Body of pancreas (tissue), 4 donors: ENCODE measurements at regions not wholly inside any gene's neighbourhood (a gene's known extent, or its start where the extent isn't known, plus 50 kb on each side); places are given as distances from the start of the nearest gene placed in this dataset.

Experiments
- CTCF ChIP-seq, 7 experiments: fragments of 450-650 bp in 4 of 7; fragments of 200-600 bp in 3 of 7; sonication (generic) in 3 of 7; IDR thresholded peaks; one replicate each; pipeline ENCODE4 v1.5.1; 2016 to 2019; ENCODE audit warnings: antibody characterized with exemption in 7 of 7
- POLR2A ChIP-seq, 3 donors: fragments of 450-650 bp; IDR thresholded peaks; one replicate each; pipeline ENCODE4 v1.6.1; 2016; ENCODE audit warnings: antibody characterized with exemption in 3 of 3, mild to moderate bottlenecking in 2 of 3

GRCh38 chr17:72420775-72421127 is 299.9 kb downstream of the SOX9 start:
- TF ChIP-seq CTCF (IDR thresholded peaks at IDR 0.05): no peak
- TF ChIP-seq POLR2A (IDR thresholded peaks at IDR 0.05): no peak
